ENCODE measurements at regions not wholly inside any gene's neighbourhood (a gene's known extent, or its start where the extent isn't known, plus 50 kb on each side); places are given as distances from the start of the nearest gene placed in this dataset.
"Not testable (repeated sequence)": the region's sequence is repeated elsewhere in the genome, so short reads cannot be mapped to it uniquely, and the experiment has no call there.

- Histone ChIP-seq H3K4me1 (ENCODE audit: low read depth) (no peaks in the 10 kb centered on the region), H3K36me3 (ENCODE audit: low read depth) (no peaks in the 10 kb centered on the region), H3K4me3 (no peak overlapping the region), H3K9me3 (no peaks in the 10 kb centered on the region)
- DNase-seq: no peak
- no peak for ATAC-seq
- intact Hi-C loops (cut with DNase I, micrococcal nuclease): no loop called here
- TF ChIP-seq CTCF (IDR thresholded peaks at IDR 0.05): no peak
These were observed 57.6 kb upstream of the THUMPD2 start for GRCh38 chr2:39836638-39837037.

DNA sequence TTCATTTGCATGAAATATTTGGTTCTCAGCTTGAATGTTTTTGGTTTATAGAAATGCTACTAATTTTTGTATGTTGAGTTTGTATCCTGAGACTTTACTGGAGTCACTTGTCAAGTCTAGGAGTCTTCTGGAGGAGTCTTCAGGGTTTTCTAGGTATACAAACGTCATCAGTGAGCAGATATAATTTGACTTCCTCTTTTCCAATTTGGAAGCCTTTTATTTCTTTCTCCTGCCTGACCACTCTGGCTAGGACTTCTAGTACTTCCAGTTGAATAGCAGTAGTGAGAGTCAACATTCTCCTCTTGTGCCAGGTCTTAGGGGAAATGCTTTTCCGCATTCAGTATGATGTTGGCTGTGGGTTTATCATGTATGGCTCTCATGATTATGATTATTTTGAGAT, 55.4 kb upstream of the THUMPD2 start:
- no peaks in the 10 kb centered on the region for H3K4me1 ChIP-seq (ENCODE audit: low read depth)
- intact Hi-C loops (cut with DNase I, micrococcal nuclease): no loop called here
- H3K4me3 ChIP-seq: no peak overlapping the region
- H3K36me3 ChIP-seq (ENCODE audit: low read depth): no peaks in the 10 kb centered on the region
- no peaks in the 10 kb centered on the region for H3K9me3 ChIP-seq
- DNase-seq: no peak
- no peak for TF ChIP-seq CTCF (IDR thresholded peaks at IDR 0.05)
- ATAC-seq: no peak

- H3K9me3 ChIP-seq; DNase-seq; H3K4me3 ChIP-seq; H3K4me1 ChIP-seq (ENCODE audit: low read depth); ATAC-seq; H3K36me3 ChIP-seq (ENCODE audit: low read depth); intact Hi-C loops (cut with DNase I, micrococcal nuclease): not testable (repeated sequence)
These were observed 51.6 kb upstream of the THUMPD2 start for GRCh38 chr2:39830610-39831009.

Measured in mucosa of descending colon (tissue), 3 donors.